Activated CD8-positive, alpha-beta memory T cell treated with anti-CD3 and anti-CD28 coated beads, Interleukin-2, amount 50 U/mL, for 1 hour (primary cell): ENCODE measurements at regions not wholly inside any gene's neighbourhood (a gene's known extent, or its start where the extent isn't known, plus 50 kb on each side); places are given as distances from the start of the nearest gene placed in this dataset.
"Not testable (repeated sequence)": the region's sequence is repeated elsewhere in the genome, so short reads cannot be mapped to it uniquely, and the experiment has no call there.

Experiments
- DNase-seq: peaks from one replicate; pipeline ENCODE4 v3.0.0-alpha.2; 2020; ENCODE audit errors: extremely low read depth

GRCh38 chr2:8368463-8368862, 313.4 kb upstream of the ID2 start:
- DNase-seq: no peak

- no peak for DNase-seq
Measured at GRCh38 chr2:8369522-8369921, 312.3 kb upstream of the ID2 start.

- DNase-seq: no peak
Measured at GRCh38 chr2:8370258-8370802, 311.5 kb upstream of the ID2 start.

GRCh38 chr2:8371653-8372052, 310.2 kb upstream of the ID2 start:
- DNase-seq: no peak

- no peak for DNase-seq
Measured at GRCh38 chr2:8374782-8375181, 307.1 kb upstream of the ID2 start.

GRCh38 chr2:8376603-8377410, 305.0 kb upstream of the ID2 start:
- DNase-seq: no peak

- no peak for DNase-seq
Measured at GRCh38 chr2:8378016-8378810, 303.6 kb upstream of the ID2 start.

GRCh38 chr2:8379128-8379527, 302.7 kb upstream of the ID2 start:
- no peak for DNase-seq

- DNase-seq: no peak
Measured at GRCh38 chr2:8379549-8379948, 302.3 kb upstream of the ID2 start.

GRCh38 chr2:8380026-8380425, 301.8 kb upstream of the ID2 start:
- DNase-seq: no peak

GRCh38 chr2:8380566-8380965, 301.3 kb upstream of the ID2 start:
- DNase-seq: no peak

- DNase-seq: no peak
Measured at GRCh38 chr2:8382485-8382884, 299.4 kb upstream of the ID2 start.

- DNase-seq: not testable (repeated sequence)
Measured at GRCh38 chr2:8386748-8387147, 295.1 kb upstream of the ID2 start.

- DNase-seq: no peak
Measured at GRCh38 chr2:8388781-8389180, 293.1 kb upstream of the ID2 start.

- no peak for DNase-seq
Measured at GRCh38 chr2:8389431-8390108, 292.3 kb upstream of the ID2 start.

GRCh38 chr2:8391126-8391525, 290.7 kb upstream of the ID2 start:
- DNase-seq: no peak

GRCh38 chr2:8391584-8391983, 290.3 kb upstream of the ID2 start:
- no peak for DNase-seq

- no peak for DNase-seq
Measured at GRCh38 chr2:8392098-8392866, 289.6 kb upstream of the ID2 start.

- no peak for DNase-seq
Measured at GRCh38 chr2:8393506-8393905, 288.4 kb upstream of the ID2 start.

- no peak for DNase-seq
Measured at GRCh38 chr2:8394131-8394530, 287.7 kb upstream of the ID2 start.

GRCh38 chr2:8394569-8395359, 287.1 kb upstream of the ID2 start:
- DNase-seq: no peak
